GM19468 (cell line): ENCODE measurements at regions not wholly inside any gene's neighbourhood (a gene's known extent, or its start where the extent isn't known, plus 50 kb on each side); places are given as distances from the start of the nearest gene placed in this dataset.

Experiments used
- ATAC-seq: cut with Tn5 transposase; IDR thresholded peaks from one replicate; pipeline ENCODE4 v1.9.1; 2021; ENCODE audit warnings: mild to moderate bottlenecking, moderate library complexity, moderate number of reproducible peaks; ENCODE audit not compliant: unreplicated experiment; ENCODE audit errors: extremely low read depth

- no peak for ATAC-seq
Observed at GRCh38 chr22:22430111-22430820, 78.3 kb downstream of the ZNF280B start.

- no peak for ATAC-seq
Observed at GRCh38 chr22:22431271-22432220, 77.0 kb downstream of the ZNF280B start.

- ATAC-seq = no peak
Observed at GRCh38 chr22:22432479-22432878, 76.1 kb downstream of the ZNF280B start.

GRCh38 chr22:22432937-22433336, 75.6 kb downstream of the ZNF280B start:
- ATAC-seq = no peak

- ATAC-seq = no peak
Observed at GRCh38 chr22:22433770-22434169, 74.8 kb downstream of the ZNF280B start.
